AG09319 (cell line): ENCODE measurements at regions not wholly inside any gene's neighbourhood (a gene's known extent, or its start where the extent isn't known, plus 50 kb on each side); places are given as distances from the start of the nearest gene placed in this dataset.

ENCODE experiments used
- DNase-seq: peaks from one replicate; pipeline ENCODE4 v3.0.0-alpha.2; 2010; ENCODE audit warnings: low read depth; ENCODE audit errors: extremely low read depth
- TF ChIP-seq, protein P1 (sequence below): IDR thresholded peaks from 2 replicates; pipeline ENCODE4 v1.5.1; 2011; ENCODE audit warnings: low read depth, mild to moderate bottlenecking, inconsistent platforms, low read length, moderate library complexity

DNA sequence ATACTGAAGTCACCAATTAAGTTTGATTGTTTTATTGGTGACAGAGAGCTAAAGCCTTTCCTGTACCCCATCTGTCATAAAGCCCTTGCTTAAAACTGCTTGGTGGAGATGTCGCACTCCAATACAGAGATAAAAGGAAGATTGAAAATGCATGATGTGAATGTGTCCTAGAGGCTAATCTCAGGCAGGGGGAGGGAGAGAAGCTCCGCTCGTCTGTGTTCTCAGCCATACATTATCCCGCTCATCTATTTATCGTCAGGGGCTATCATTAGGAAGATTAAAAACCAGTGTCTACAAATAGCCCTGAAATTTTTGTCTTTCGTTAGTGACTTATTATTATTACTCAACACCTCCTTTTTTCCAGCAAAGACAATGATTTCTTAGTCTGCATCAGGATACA is 110.3 kb downstream of the CMPK2 start:
- TF ChIP-seq, protein P1, sequence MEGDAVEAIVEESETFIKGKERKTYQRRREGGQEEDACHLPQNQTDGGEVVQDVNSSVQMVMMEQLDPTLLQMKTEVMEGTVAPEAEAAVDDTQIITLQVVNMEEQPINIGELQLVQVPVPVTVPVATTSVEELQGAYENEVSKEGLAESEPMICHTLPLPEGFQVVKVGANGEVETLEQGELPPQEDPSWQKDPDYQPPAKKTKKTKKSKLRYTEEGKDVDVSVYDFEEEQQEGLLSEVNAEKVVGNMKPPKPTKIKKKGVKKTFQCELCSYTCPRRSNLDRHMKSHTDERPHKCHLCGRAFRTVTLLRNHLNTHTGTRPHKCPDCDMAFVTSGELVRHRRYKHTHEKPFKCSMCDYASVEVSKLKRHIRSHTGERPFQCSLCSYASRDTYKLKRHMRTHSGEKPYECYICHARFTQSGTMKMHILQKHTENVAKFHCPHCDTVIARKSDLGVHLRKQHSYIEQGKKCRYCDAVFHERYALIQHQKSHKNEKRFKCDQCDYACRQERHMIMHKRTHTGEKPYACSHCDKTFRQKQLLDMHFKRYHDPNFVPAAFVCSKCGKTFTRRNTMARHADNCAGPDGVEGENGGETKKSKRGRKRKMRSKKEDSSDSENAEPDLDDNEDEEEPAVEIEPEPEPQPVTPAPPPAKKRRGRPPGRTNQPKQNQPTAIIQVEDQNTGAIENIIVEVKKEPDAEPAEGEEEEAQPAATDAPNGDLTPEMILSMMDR = no peak
- no peak for DNase-seq

DNA sequence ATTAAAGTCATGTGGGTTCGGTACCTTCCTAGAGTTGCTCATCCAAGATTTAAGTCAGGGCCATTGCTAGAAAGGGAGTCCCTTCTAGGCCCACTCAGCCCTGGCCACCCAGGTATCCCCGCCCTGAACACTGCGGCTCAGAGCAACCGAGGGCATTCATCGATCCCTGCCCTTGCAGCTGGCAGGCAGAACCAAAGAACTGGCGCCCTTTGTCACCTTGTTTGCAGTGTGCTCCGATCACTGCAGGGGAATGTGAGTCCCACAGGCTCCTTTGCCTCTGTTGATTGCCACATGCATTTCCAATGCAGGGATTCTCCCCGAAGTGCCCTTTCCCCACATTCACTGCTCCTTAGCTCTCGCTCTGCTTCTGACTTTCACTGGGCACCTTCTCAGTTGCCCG is 108.5 kb downstream of the CMPK2 start:
- DNase-seq = no peak
- TF ChIP-seq, protein P1 = no peak

DNA sequence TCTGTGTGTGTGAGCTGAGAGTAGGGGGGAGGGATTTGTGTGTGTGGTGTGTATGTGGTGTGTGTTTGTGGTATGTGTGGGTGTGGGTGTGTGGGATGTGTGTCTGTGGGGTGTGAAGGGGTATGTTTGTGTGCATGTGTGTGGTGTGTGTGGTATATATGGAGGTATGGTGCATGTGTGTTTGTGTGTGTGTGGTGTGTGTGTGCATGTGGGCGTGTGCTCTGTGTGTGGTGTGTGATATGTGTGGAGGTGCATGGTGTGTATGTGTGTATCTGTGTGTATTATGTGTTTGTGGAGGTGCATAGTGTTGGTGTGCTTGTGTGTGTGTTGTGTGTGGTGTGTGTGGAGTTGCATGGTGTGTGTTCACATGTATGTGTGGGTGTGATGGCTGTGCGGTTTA is 106.0 kb downstream of the CMPK2 start:
- TF ChIP-seq, protein P1 = no peak
- no peak for DNase-seq

DNA sequence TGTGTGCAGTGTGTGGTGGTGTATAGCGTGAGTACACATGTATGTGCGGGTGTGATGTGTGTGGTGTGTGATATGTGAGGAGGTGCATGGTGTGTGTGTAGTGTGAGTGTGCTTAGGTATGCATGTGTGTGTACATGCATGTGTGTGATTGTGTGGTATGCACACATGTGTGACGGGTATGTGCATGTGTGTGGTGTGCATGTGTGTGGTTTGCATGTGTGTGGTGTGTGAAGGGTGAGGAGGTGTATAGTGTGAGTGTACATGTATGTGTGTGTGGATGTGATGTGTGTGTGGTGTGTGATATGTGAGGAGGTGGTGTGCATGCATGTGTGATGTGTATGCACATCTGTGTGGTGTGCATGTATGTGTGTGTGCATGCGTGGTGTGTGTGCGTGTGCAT is 105.6 kb downstream of the CMPK2 start:
- TF ChIP-seq, protein P1 = no peak
- no peak for DNase-seq

DNA sequence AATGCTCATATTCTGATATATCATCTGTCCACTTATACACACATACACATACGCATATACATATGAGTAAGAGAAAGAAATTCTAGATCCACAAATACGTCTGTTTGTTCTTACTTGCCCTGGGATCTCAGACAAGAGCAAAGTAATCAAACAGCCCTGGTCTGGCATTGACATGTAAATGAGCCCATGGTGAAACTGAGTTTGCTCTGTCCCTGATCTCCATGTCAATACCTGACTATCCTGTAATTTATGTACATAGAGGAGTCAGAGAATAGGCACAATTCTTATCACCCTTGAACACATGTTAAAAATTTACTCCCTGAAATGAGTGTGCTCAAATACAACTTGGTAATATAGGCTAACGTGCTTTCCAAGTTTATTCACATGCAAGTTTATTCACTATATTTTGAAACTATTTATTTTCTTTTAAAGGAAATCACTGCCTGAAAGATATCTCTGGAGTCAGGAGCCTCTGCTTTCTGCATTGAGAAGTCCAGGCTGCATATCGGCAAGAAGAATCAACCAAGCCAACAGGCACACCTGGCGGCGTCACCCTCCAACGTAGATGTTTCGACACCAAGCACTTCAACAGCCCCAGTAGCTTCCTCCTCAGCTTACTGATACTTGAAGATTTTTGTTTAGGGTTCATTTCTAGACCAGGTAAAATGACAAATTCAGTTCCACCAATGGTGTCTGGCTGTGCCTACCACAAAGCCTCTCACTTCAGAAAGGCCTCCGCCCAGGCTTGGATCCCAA is 100.6 kb downstream of the CMPK2 start:
- DNase-seq = no peak
- TF ChIP-seq, protein P1 = no peak

DNA sequence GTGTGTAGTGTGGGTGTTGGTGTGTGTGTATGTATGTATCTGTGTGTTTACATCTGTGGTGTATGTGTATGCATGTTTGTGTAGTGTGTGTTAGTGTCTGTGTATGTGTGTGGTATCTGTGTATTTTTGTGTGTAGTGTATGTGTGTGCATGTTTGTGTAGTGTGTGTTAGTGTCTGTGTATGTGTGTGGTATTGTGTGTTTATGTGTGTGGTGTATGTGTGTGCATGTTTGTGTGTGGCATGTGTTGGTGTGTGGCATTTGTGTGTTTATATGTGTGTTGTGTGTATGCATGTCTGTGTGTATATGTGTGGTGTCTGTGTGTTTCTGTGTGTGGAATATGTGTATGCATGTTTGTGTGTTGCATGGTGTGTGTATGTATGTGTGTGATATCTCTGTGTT is 96.4 kb downstream of the CMPK2 start:
- TF ChIP-seq, protein P1 = no peak
- no peak for DNase-seq

DNA sequence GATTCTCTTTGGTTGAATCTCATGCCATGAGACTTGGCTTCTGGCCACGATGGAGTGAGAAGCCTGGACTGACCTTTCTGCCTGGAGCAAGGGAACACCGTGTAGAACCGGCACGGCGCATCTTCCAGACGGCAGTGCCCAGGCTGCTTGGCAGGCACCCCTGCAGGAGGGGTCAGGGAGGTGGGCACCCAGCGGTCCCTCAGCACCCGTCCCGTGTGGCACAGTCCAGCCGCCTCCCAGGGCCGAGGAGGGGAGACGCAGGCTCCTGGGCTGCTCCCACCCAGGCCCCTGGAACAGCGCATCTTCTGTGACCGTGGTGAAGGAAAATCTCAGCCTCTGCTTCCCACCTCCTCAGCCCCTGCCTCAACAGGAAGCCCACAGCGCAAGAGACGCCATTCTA is 95.7 kb downstream of the CMPK2 start:
- TF ChIP-seq, protein P1 = no peak
- no peak for DNase-seq
